Neuronal stem cell (in vitro differentiated cells): ENCODE measurements at regions not wholly inside any gene's neighbourhood (a gene's known extent, or its start where the extent isn't known, plus 50 kb on each side); places are given as distances from the start of the nearest gene placed in this dataset.

Experiments
- DNase-seq: peaks from one replicate; pipeline ENCODE4 v3.0.0-alpha.2; 2013; ENCODE audit warnings: low spot score
- H2AFZ ChIP-seq: one replicate; pipeline ENCODE4 v1.6.1; 2013; ENCODE audit warnings: mild to moderate bottlenecking, low read length, inconsistent platforms
- H2AK5ac ChIP-seq: 2 replicates; pipeline ENCODE4 v1.6.1; 2013; ENCODE audit warnings: low read depth, mild to moderate bottlenecking, inconsistent platforms, low read length, moderate library complexity, mixed read lengths
- H2BK120ac ChIP-seq: 2 replicates; pipeline ENCODE4 v1.6.1; 2013; ENCODE audit warnings: low read depth, mild to moderate bottlenecking, inconsistent platforms, low read length, moderate library complexity, mixed read lengths
- H2BK12ac ChIP-seq: one replicate; pipeline ENCODE4 v1.6.1; 2013; ENCODE audit warnings: low read length, inconsistent platforms
- H2BK15ac ChIP-seq: 2 replicates; pipeline ENCODE4 v1.6.1; 2013; ENCODE audit warnings: mild to moderate bottlenecking, low read length, inconsistent platforms, mixed read lengths
- H2BK5ac ChIP-seq: one replicate; pipeline ENCODE4 v1.6.1; 2013; ENCODE audit warnings: inconsistent platforms, mild to moderate bottlenecking, low read length, moderate library complexity
- H3K14ac ChIP-seq: one replicate; pipeline ENCODE4 v1.6.1; 2013; ENCODE audit warnings: low read length, inconsistent platforms
- H3K18ac ChIP-seq: 2 replicates; pipeline ENCODE4 v1.6.1; 2013; ENCODE audit warnings: low read length, inconsistent platforms
- H3K23ac ChIP-seq: 2 replicates; pipeline ENCODE4 v1.6.1; 2013; ENCODE audit warnings: low read depth, mild to moderate bottlenecking, mixed read lengths, low read length, inconsistent platforms; ENCODE audit not compliant: poor library complexity
- H3K27ac ChIP-seq: replicated peaks from 3 replicates; pipeline ENCODE4 v1.5.1; 2013; ENCODE audit warnings: low read length, inconsistent platforms
- H3K27me3 ChIP-seq, 3 experiments: 2 replicates each; pipeline ENCODE4 v1.6.1; 2013; ENCODE audit warnings: low read length in 3 of 3, mild to moderate bottlenecking in 2 of 3, inconsistent platforms in 1 of 3, low read depth in 1 of 3, mixed read lengths in 1 of 3, moderate library complexity in 1 of 3; ENCODE audit not compliant: control insufficient read depth in 3 of 3, insufficient read depth in 3 of 3
- H3K36me3 ChIP-seq, 2 donors: replicated peaks in 1 of 2; 2 replicates each; pipeline ENCODE4 v1.6.1; 2013; ENCODE audit warnings: low read length in 2 of 2; ENCODE audit not compliant: control insufficient read depth in 2 of 2, insufficient read depth in 2 of 2
- H3K4ac ChIP-seq: 2 replicates; pipeline ENCODE4 v1.6.1; 2013; ENCODE audit warnings: inconsistent platforms, mild to moderate bottlenecking, low read length, moderate library complexity
- H3K4me1 ChIP-seq, 2 donors: 1 replicate in 1 of 2; 2 replicates in 1 of 2; pipeline ENCODE4 v1.6.1; 2013; ENCODE audit warnings: low read length in 2 of 2, low read depth in 1 of 2; ENCODE audit not compliant: control insufficient read depth in 2 of 2, insufficient read depth in 1 of 2
- H3K4me2 ChIP-seq: one replicate; pipeline ENCODE4 v1.6.1; 2013; ENCODE audit warnings: mild to moderate bottlenecking, low read length, inconsistent platforms; ENCODE audit not compliant: insufficient read depth, poor library complexity, severe bottlenecking
- H3K4me3 ChIP-seq, 2 donors: 2 replicates each; pipeline ENCODE4 v1.5.1; 2013; ENCODE audit warnings: low read length in 2 of 2, mild to moderate bottlenecking in 2 of 2, inconsistent platforms in 1 of 2, moderate library complexity in 1 of 2
- H3K79me1 ChIP-seq: one replicate; pipeline ENCODE4 v1.6.1; 2013; ENCODE audit warnings: low read depth, mild to moderate bottlenecking, inconsistent platforms, low read length, moderate library complexity
- H3K9ac ChIP-seq: one replicate; pipeline ENCODE4 v1.6.1; 2013; ENCODE audit warnings: mild to moderate bottlenecking, low read depth, low read length, inconsistent platforms; ENCODE audit not compliant: poor library complexity
- H3K9me3 ChIP-seq, 2 donors: replicated peaks in 1 of 2; 2 replicates each; pipeline versions ENCODE3 to v1.6.1; 2013; ENCODE audit warnings: low read length in 2 of 2, mild to moderate bottlenecking in 2 of 2, inconsistent platforms in 1 of 2, low read depth in 1 of 2, mixed read lengths in 1 of 2, moderate library complexity in 1 of 2; ENCODE audit not compliant: control insufficient read depth in 2 of 2, insufficient read depth in 1 of 2
- H4K8ac ChIP-seq: one replicate; pipeline ENCODE4 v1.6.1; 2013; ENCODE audit warnings: low read depth, mild to moderate bottlenecking, inconsistent platforms, low read length, moderate library complexity
- H4K91ac ChIP-seq: one replicate; pipeline ENCODE4 v1.6.1; 2013; ENCODE audit warnings: low read length, low read depth, mild to moderate bottlenecking, inconsistent platforms; ENCODE audit not compliant: poor library complexity
- WGBS, 2 donors: extraction: QIAGEN DNeasy Blood & Tissue Kit; methylation state at CpG; one replicate each; pipeline ENCODE4 v1.1.7; 2013; ENCODE audit warnings: missing lambda C conversion rate in 2 of 2, mixed read lengths in 1 of 2; ENCODE audit not compliant: insufficient read length in 2 of 2, insufficient replicate concordance in 1 of 2; ENCODE audit errors: extremely low coverage in 2 of 2; 5-methylcytosine and 5-hydroxymethylcytosine counted together

GRCh38 chr3:164655462-164655861 is 422.8 kb downstream of the SI start:
- H3K9ac ChIP-seq: no peak overlapping the region
- H3K27me3 ChIP-seq: no peaks in the 10 kb centered on the region
- no peak for DNase-seq
- H3K27ac ChIP-seq: no peak overlapping the region
- no peak overlapping the region for H3K14ac ChIP-seq
- H2AK5ac ChIP-seq: no peak overlapping the region
- no peak overlapping the region for H3K4me2 ChIP-seq
- no peak overlapping the region for H3K4ac ChIP-seq
- H3K36me3 ChIP-seq: no peaks in the 10 kb centered on the region
- H3K23ac ChIP-seq: no peak overlapping the region
- WGBS, 2 donors: no CpG with 5 or more reads among the region's 2 CpGs
- no peak overlapping the region for H2BK15ac ChIP-seq
- no peaks in the 10 kb centered on the region for H3K9me3 ChIP-seq
- H2AFZ ChIP-seq: no peak overlapping the region
- no peaks in the 10 kb centered on the region for H3K79me1 ChIP-seq
- H3K4me3 ChIP-seq: no peak overlapping the region
- H2BK5ac ChIP-seq: no peak overlapping the region
- H3K18ac ChIP-seq: no peak overlapping the region
- no peak overlapping the region for H2BK12ac ChIP-seq
- no peak overlapping the region for H2BK120ac ChIP-seq
- no peak overlapping the region for H4K91ac ChIP-seq
- H3K4me1 ChIP-seq: no peaks in the 10 kb centered on the region
- H4K8ac ChIP-seq: no peak overlapping the region

- no peaks in the 10 kb centered on the region for H3K79me1 ChIP-seq
- no peak overlapping the region for H3K4me3 ChIP-seq
- no peak overlapping the region for H4K91ac ChIP-seq
- H2AK5ac ChIP-seq: no peak overlapping the region
- H2BK120ac ChIP-seq: no peak overlapping the region
- H3K27me3 ChIP-seq: no peaks in the 10 kb centered on the region
- no CpG with 5 or more reads among the region's 4 CpGs for WGBS, 2 donors
- H3K4ac ChIP-seq: no peak overlapping the region
- H3K4me1 ChIP-seq: no peaks in the 10 kb centered on the region
- H3K4me2 ChIP-seq: no peak overlapping the region
- no peak overlapping the region for H3K23ac ChIP-seq
- H3K9me3 ChIP-seq: no peaks in the 10 kb centered on the region
- H3K18ac ChIP-seq: no peak overlapping the region
- no peak overlapping the region for H2BK12ac ChIP-seq
- H4K8ac ChIP-seq: no peak overlapping the region
- no peak overlapping the region for H3K9ac ChIP-seq
- H3K36me3 ChIP-seq: no peaks in the 10 kb centered on the region
- H3K14ac ChIP-seq: no peak overlapping the region
- H2AFZ ChIP-seq: no peak overlapping the region
- no peak for DNase-seq
- no peak overlapping the region for H2BK15ac ChIP-seq
- no peak overlapping the region for H3K27ac ChIP-seq
- no peak overlapping the region for H2BK5ac ChIP-seq
Measured at GRCh38 chr3:164641071-164641470, 437.2 kb downstream of the SI start.

- Histone ChIP-seq H4K8ac (no peak overlapping the region), H4K91ac (no peak overlapping the region), H2BK12ac (no peak overlapping the region), H3K9ac (no peak overlapping the region), H2BK15ac (no peak overlapping the region), H3K18ac (no peak overlapping the region), H3K4me2 (no peak overlapping the region), H2BK5ac (no peak overlapping the region), H3K27ac (no peak overlapping the region), H3K23ac (no peak overlapping the region), H3K14ac (no peak overlapping the region), H3K79me1 (no peaks in the 10 kb centered on the region), H3K36me3 (no peaks in the 10 kb centered on the region), H3K4me3 (no peak overlapping the region), H3K4ac (no peak overlapping the region), H3K4me1 (no peaks in the 10 kb centered on the region), H2BK120ac (no peak overlapping the region), H2AFZ (no peak overlapping the region), H3K9me3 (no peaks in the 10 kb centered on the region), H3K27me3 (no peaks in the 10 kb centered on the region), H2AK5ac (no peak overlapping the region)
- no peak for DNase-seq
Measured at GRCh38 chr3:164640591-164640990, 437.7 kb downstream of the SI start.

- H3K4ac ChIP-seq: no peak overlapping the region
- H2AFZ ChIP-seq: no peak overlapping the region
- no peak overlapping the region for H3K18ac ChIP-seq
- no peak for DNase-seq
- no peak overlapping the region for H3K23ac ChIP-seq
- H3K79me1 ChIP-seq: no peaks in the 10 kb centered on the region
- H4K8ac ChIP-seq: no peak overlapping the region
- H3K4me2 ChIP-seq: no peak overlapping the region
- H3K4me3 ChIP-seq: no peak overlapping the region
- H3K14ac ChIP-seq: no peak overlapping the region
- H2AK5ac ChIP-seq: no peak overlapping the region
- no peak overlapping the region for H2BK12ac ChIP-seq
- no peaks in the 10 kb centered on the region for H3K4me1 ChIP-seq
- H2BK5ac ChIP-seq: no peak overlapping the region
- H3K36me3 ChIP-seq: no peaks in the 10 kb centered on the region
- no peak overlapping the region for H2BK120ac ChIP-seq
- no CpG with 5 or more reads among the region's 1 CpG for WGBS, 2 donors
- no peak overlapping the region for H3K27ac ChIP-seq
- no peak overlapping the region for H2BK15ac ChIP-seq
- H3K9me3 ChIP-seq: no peaks in the 10 kb centered on the region
- no peak overlapping the region for H4K91ac ChIP-seq
- no peak overlapping the region for H3K9ac ChIP-seq
- H3K27me3 ChIP-seq: no peaks in the 10 kb centered on the region
Measured at GRCh38 chr3:164620956-164621355, 457.3 kb downstream of the SI start.
